Endothelial cell of umbilical vein (primary cell): ENCODE measurements at regions not wholly inside any gene's neighbourhood (a gene's known extent, or its start where the extent isn't known, plus 50 kb on each side); places are given as distances from the start of the nearest gene placed in this dataset.

Experiments
- BruUV-seq: library from RNA; stranded (reverse); fragments of 400-500 nt; replicated peaks from 2 replicates; lab custom pipeline; 2021; lab: Mats Ljungman, UMichigan
- CTCF ChIA-PET: fragments of 300-600, 350-600 bp; sonication (Branson Sonifier 250); formaldehyde crosslinking; loops from one replicate; lab custom pipeline; 2021; ENCODE audit warnings: antibody characterized with exemption, inconsistent platforms; lab: Charles Lee
- POLR2A ChIA-PET: fragments of 300-600, 350-600 bp; sonication (Branson Sonifier 250); formaldehyde crosslinking; loops from one replicate; lab custom pipeline; 2021; ENCODE audit warnings: antibody characterized with exemption, inconsistent platforms; lab: Charles Lee
- DNase-seq: peaks from one replicate; pipeline ENCODE4 v3.0.0-alpha.2; 2011; ENCODE audit warnings: low read depth, low spot score
- FAIRE-seq: peaks from 2 replicates; lab custom pipeline; 2011; peaks lifted over from hg19 to GRCh38; lab: Jason Lieb, UNC
- H2AFZ ChIP-seq: 2 replicates; pipeline ENCODE4 v1.6.0; 2012; ENCODE audit warnings: low read depth, low read length, control low read depth, inconsistent platforms
- H3K27ac ChIP-seq: 2 replicates; pipeline ENCODE4 v1.5.1; 2011; ENCODE audit warnings: low read depth, mild to moderate bottlenecking, control low read depth, low read length, moderate library complexity; ENCODE audit not compliant: insufficient read depth
- H3K27me3 ChIP-seq, 2 experiments: 2 replicates each; pipeline versions ENCODE4 v1.6.0 to v1.6.1; 2011; ENCODE audit warnings: low read length in 2 of 2, mixed read lengths in 1 of 2; ENCODE audit not compliant: control insufficient read depth in 2 of 2, insufficient read depth in 2 of 2
- H3K36me3 ChIP-seq, 2 experiments: 2 replicates in 1 of 2; 3 replicates in 1 of 2; pipeline ENCODE4 v1.5.1; 2011; ENCODE audit warnings: low read length in 2 of 2, mild to moderate bottlenecking in 1 of 2, moderate library complexity in 1 of 2; ENCODE audit not compliant: control insufficient read depth in 2 of 2, insufficient read depth in 2 of 2; ENCODE audit errors: extremely low read depth in 1 of 2
- H3K4me1 ChIP-seq: 3 replicates; pipeline ENCODE4 v1.5.1; 2011; ENCODE audit warnings: mild to moderate bottlenecking, low read length; ENCODE audit not compliant: control insufficient read depth, insufficient read depth; ENCODE audit errors: extremely low read depth
- H3K4me2 ChIP-seq: 2 replicates; pipeline ENCODE4 v1.6.1; 2011; ENCODE audit warnings: low read length, control low read depth, mixed read lengths; ENCODE audit not compliant: insufficient read depth
- H3K4me3 ChIP-seq, 3 experiments: fragments of 200-600 bp in 1 of 3; sonication (generic), shearing (Covaris generic) in 1 of 3; replicated peaks in 1 of 3; 2 replicates each; pipeline ENCODE4 v1.5.1; 2011 to 2016; ENCODE audit warnings: control low read depth in 3 of 3, low read length in 3 of 3, mild to moderate bottlenecking in 2 of 3, inconsistent platforms in 1 of 3, low read depth in 1 of 3, moderate library complexity in 1 of 3; ENCODE audit not compliant: insufficient read depth in 1 of 3
- H3K79me2 ChIP-seq: 2 replicates; pipeline ENCODE4 v1.6.0; 2012; ENCODE audit warnings: low read length, inconsistent platforms; ENCODE audit not compliant: control insufficient read depth, insufficient read depth
- H3K9ac ChIP-seq: replicated peaks from 2 replicates; pipeline ENCODE3; 2011; ENCODE audit warnings: low read length, control low read depth; ENCODE audit not compliant: insufficient read depth; ENCODE audit errors: extremely low read depth
- H3K9me1 ChIP-seq: replicated peaks from 3 replicates; pipeline ENCODE4 v1.6.0; 2011; ENCODE audit warnings: mild to moderate bottlenecking, low read length; ENCODE audit not compliant: control insufficient read depth, insufficient read depth; ENCODE audit errors: extremely low read depth
- H3K9me3 ChIP-seq: replicated peaks from 2 replicates; pipeline ENCODE4 v1.5.1; 2012; ENCODE audit warnings: low read length, inconsistent platforms; ENCODE audit not compliant: control insufficient read depth, insufficient read depth
- H4K20me1 ChIP-seq: replicated peaks from 2 replicates; pipeline ENCODE3; 2011; ENCODE audit warnings: mild to moderate bottlenecking, low read length; ENCODE audit not compliant: control insufficient read depth, insufficient read depth; ENCODE audit errors: extremely low read depth
- CTCF ChIP-seq, 2 donors: IDR thresholded peaks; 1 replicate in 1 of 2; 2 replicates in 1 of 2; pipeline ENCODE4 v1.5.1; 2011; ENCODE audit warnings: low read length in 2 of 2, mild to moderate bottlenecking in 2 of 2, moderate library complexity in 2 of 2, control low read depth in 1 of 2, inconsistent platforms in 1 of 2, low read depth in 1 of 2; ENCODE audit not compliant: insufficient read depth in 1 of 2; ENCODE audit errors: extremely low read depth in 1 of 2
- EZH2 ChIP-seq: IDR thresholded peaks from 2 replicates; pipeline ENCODE4 v1.6.1; 2012; ENCODE audit warnings: borderline replicate concordance, low read depth, mild to moderate bottlenecking, moderate library complexity, low read length, inconsistent platforms; ENCODE audit not compliant: severe bottlenecking
- FOS ChIP-seq: IDR thresholded peaks from 2 replicates; pipeline ENCODE4 v1.6.1; 2011; ENCODE audit warnings: mild to moderate bottlenecking, low read length, moderate library complexity, borderline replicate concordance; ENCODE audit not compliant: insufficient read depth
- GATA2 ChIP-seq: IDR thresholded peaks from 2 replicates; pipeline ENCODE4 v1.7.0; 2011; ENCODE audit warnings: low read depth, mild to moderate bottlenecking, moderate library complexity, mixed read lengths, low read length; ENCODE audit not compliant: insufficient read length, insufficient read depth
- JUN ChIP-seq: IDR thresholded peaks from 2 replicates; pipeline ENCODE4 v1.6.1; 2011; ENCODE audit warnings: borderline replicate concordance, low read depth; ENCODE audit not compliant: insufficient read length, insufficient read depth
- MAX ChIP-seq: IDR thresholded peaks from 2 replicates; pipeline ENCODE4 v1.6.1; 2011; ENCODE audit not compliant: insufficient read depth, insufficient read length
- MYC ChIP-seq: IDR thresholded peaks from one replicate; pipeline ENCODE4 v1.6.1; 2011; ENCODE audit warnings: mild to moderate bottlenecking, low read depth, low read length
- POLR2A ChIP-seq: IDR thresholded peaks from 2 replicates; pipeline ENCODE4 v1.6.1; 2012; ENCODE audit warnings: low read depth, mild to moderate bottlenecking, control low read depth, low read length
- POLR2AphosphoS5 ChIP-seq: IDR thresholded peaks from 2 replicates; pipeline ENCODE4 v1.6.1; 2012; ENCODE audit warnings: low read depth, mild to moderate bottlenecking, control low read depth, low read length, moderate library complexity; ENCODE audit not compliant: insufficient read depth
- dilution Hi-C: fragments of 300-500 bp; cut with MboI; formaldehyde crosslinking; loops from one replicate; pipeline ENCODE4 v1.15.0; 2019; ENCODE audit warnings: low sequenced_read_pairs; ENCODE audit not compliant: extremely low pct_ligation_motif_present
- intact Hi-C: fragments of 100-400 bp; cut with micrococcal nuclease; formaldehyde crosslinking; loops from one replicate; pipeline ENCODE4 v1.10.0; 2022

DNA sequence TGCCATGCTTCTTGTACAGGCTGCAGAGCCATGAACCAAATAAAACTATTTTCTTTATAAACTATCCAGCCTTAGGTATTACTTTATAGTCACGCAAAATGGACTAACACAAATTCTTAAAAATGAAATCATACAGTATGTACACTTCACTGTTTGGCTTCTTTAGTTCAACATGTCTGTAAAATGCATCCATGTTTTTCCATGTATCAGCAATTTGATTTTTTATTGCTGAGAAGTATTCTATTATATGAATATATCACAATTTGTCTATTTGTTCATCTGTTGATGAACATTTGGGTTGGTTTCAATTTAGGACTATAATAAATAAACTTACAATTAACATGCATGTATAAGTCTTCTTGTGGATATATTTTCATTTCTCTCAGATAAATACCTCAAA is 182.1 kb downstream of the SCG2 start:
- Histone ChIP-seq H3K79me2 (no peaks in the 10 kb centered on the region), H3K4me3 (no peak overlapping the region), H3K4me1 (no peaks in the 10 kb centered on the region), H3K27me3 (no peaks in the 10 kb centered on the region), H3K9me3 (no peaks in the 10 kb centered on the region), H4K20me1 (no peaks in the 10 kb centered on the region), H3K36me3 (no peaks in the 10 kb centered on the region), H2AFZ (no peak overlapping the region), H3K27ac (no peak overlapping the region), H3K4me2 (no peak overlapping the region), H3K9me1 (no peaks in the 10 kb centered on the region), H3K9ac (no peak overlapping the region)
- BruUV-seq: no TSS peak
- intact Hi-C loops: no loop called here
- ChIA-PET POLR2A (no interaction called here), CTCF (interaction anchor here (1.5 kb wide), 1 partner anchor 11 kb away, joined by 3 read pairs; no protein-coding TSS in a partner anchor)
- TF ChIP-seq EZH2 (no peak), POLR2AphosphoS5 (no peak), JUN (no peak), FOS (no peak), MYC (no peak), CTCF (IDR thresholded peaks at IDR 0.05; ENCODE audit: extremely low read depth in 1 of 2, insufficient read depth in 1 of 2, low read depth in 1 of 2, low read length in 2 of 2) (no peak), MAX (no peak), GATA2 (no peak), POLR2A (no peak)
- DNase-seq: no peak
- dilution Hi-C loops: no loop called here
- no peak for FAIRE-seq
